HCEC 1CT (cell line): ENCODE measurements at regions not wholly inside any gene's neighbourhood (a gene's known extent, or its start where the extent isn't known, plus 50 kb on each side); places are given as distances from the start of the nearest gene placed in this dataset.
A peak's percentile ranks its signal among the peaks of the same experiment; 100 is the strongest.

Experiments
- DNase-seq: peaks from one replicate; pipeline ENCODE4 v3.0.0-alpha.2; 2017

GRCh38 chr5:68161156-68161555 lies 54.4 kb upstream of the PIK3R1 start:
- no peak for DNase-seq

- no peak for DNase-seq
These were observed 56.2 kb upstream of the PIK3R1 start for GRCh38 chr5:68159224-68159951.

- no peak for DNase-seq
These were observed 59.6 kb upstream of the PIK3R1 start for GRCh38 chr5:68155940-68156339.

- DNase-seq: no peak
These were observed 61.3 kb upstream of the PIK3R1 start for GRCh38 chr5:68154119-68154857.

- no peak for DNase-seq
These were observed 63.7 kb upstream of the PIK3R1 start for GRCh38 chr5:68151812-68152211.

GRCh38 chr5:68149189-68149588 lies 66.4 kb upstream of the PIK3R1 start:
- peak; percentile 64 for DNase-seq

GRCh38 chr5:68148096-68148495 lies 67.5 kb upstream of the PIK3R1 start:
- DNase-seq: no peak

- no peak for DNase-seq
These were observed 67.9 kb upstream of the PIK3R1 start for GRCh38 chr5:68147659-68148058.

- peak; percentile 61 for DNase-seq
These were observed 74.1 kb upstream of the PIK3R1 start for GRCh38 chr5:68141494-68141893.

- DNase-seq: no peak
These were observed 74.8 kb upstream of the PIK3R1 start for GRCh38 chr5:68140763-68141162.

- no peak for DNase-seq
These were observed 75.7 kb upstream of the PIK3R1 start for GRCh38 chr5:68139611-68140441.

- peak; percentile 10 for DNase-seq
These were observed 77.9 kb upstream of the PIK3R1 start for GRCh38 chr5:68137511-68138140.

GRCh38 chr5:68134669-68135313 lies 80.8 kb upstream of the PIK3R1 start:
- DNase-seq: no peak

GRCh38 chr5:68134033-68134668 lies 81.4 kb upstream of the PIK3R1 start:
- peak; percentile 11 for DNase-seq

GRCh38 chr5:68130253-68130652 lies 85.3 kb upstream of the PIK3R1 start:
- no peak for DNase-seq

GRCh38 chr5:68129364-68129763 lies 86.2 kb upstream of the PIK3R1 start:
- DNase-seq: no peak

- DNase-seq: no peak
These were observed 88.7 kb upstream of the PIK3R1 start for GRCh38 chr5:68126886-68127285.

GRCh38 chr5:68122439-68123328 lies 92.9 kb upstream of the PIK3R1 start:
- no peak for DNase-seq

GRCh38 chr5:68116868-68117411 lies 98.6 kb upstream of the PIK3R1 start:
- no peak for DNase-seq

GRCh38 chr5:68116408-68116807 lies 99.1 kb upstream of the PIK3R1 start:
- no peak for DNase-seq

- no peak for DNase-seq
These were observed 100.0 kb upstream of the PIK3R1 start for GRCh38 chr5:68115584-68115983.
